ENCODE measurements at regions not wholly inside any gene's neighbourhood (a gene's known extent, or its start where the extent isn't known, plus 50 kb on each side); places are given as distances from the start of the nearest gene placed in this dataset.
A peak's percentile ranks its signal among the peaks of the same experiment; 100 is the strongest.

DNA sequence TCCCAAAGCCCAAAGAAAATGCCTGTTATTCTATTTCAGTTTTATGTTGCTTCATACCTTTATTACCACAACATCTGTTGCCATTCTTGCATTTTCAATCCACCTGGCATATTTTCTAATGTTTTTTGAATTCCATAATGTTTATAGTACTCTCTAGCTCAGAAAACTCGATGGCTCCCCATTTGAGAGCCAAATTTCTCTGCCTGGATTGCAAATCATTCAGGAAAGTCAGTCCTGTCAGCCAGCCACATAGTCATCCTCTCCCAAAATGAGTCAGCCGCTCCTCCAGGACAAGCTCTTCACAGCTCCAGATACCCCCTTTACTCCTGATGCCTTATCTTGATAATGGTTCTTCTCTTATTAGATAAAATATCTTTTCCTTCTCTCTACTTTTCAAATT lies 78.2 kb upstream of the ADCY2 start:
- Histone ChIP-seq H3K27me3 (ENCODE audit: insufficient read depth, low read length) (no peaks in the 10 kb centered on the region), H3K79me2 (ENCODE audit: insufficient read depth, low read length) (no peaks in the 10 kb centered on the region), H3K4me3 (ENCODE audit: insufficient read depth, low read length) (no peak overlapping the region), H3K4me1 (ENCODE audit: insufficient read depth, low read length) (peaks cover 14% of the 10 kb centered on the region), H4K20me1 (ENCODE audit: insufficient read depth, low read length) (no peaks in the 10 kb centered on the region), H3K4me2 (ENCODE audit: insufficient read depth, low read length) (no peak overlapping the region), H2AFZ (ENCODE audit: low read length) (no peak overlapping the region), H3K36me3 (ENCODE audit: insufficient read depth, low read length) (no peaks in the 10 kb centered on the region), H3K9me3 (ENCODE audit: low read depth, low read length) (no peaks in the 10 kb centered on the region), H3K27ac (ENCODE audit: low read depth, low read length) (no peak overlapping the region)
- TF ChIP-seq, protein P1, sequence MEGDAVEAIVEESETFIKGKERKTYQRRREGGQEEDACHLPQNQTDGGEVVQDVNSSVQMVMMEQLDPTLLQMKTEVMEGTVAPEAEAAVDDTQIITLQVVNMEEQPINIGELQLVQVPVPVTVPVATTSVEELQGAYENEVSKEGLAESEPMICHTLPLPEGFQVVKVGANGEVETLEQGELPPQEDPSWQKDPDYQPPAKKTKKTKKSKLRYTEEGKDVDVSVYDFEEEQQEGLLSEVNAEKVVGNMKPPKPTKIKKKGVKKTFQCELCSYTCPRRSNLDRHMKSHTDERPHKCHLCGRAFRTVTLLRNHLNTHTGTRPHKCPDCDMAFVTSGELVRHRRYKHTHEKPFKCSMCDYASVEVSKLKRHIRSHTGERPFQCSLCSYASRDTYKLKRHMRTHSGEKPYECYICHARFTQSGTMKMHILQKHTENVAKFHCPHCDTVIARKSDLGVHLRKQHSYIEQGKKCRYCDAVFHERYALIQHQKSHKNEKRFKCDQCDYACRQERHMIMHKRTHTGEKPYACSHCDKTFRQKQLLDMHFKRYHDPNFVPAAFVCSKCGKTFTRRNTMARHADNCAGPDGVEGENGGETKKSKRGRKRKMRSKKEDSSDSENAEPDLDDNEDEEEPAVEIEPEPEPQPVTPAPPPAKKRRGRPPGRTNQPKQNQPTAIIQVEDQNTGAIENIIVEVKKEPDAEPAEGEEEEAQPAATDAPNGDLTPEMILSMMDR (IDR thresholded peaks at IDR 0.05; ENCODE audit: extremely low read depth, low read depth, low read length) = no peak
- no peak for DNase-seq (ENCODE audit: insufficient read length, low spot score, missing footprints)

DNA sequence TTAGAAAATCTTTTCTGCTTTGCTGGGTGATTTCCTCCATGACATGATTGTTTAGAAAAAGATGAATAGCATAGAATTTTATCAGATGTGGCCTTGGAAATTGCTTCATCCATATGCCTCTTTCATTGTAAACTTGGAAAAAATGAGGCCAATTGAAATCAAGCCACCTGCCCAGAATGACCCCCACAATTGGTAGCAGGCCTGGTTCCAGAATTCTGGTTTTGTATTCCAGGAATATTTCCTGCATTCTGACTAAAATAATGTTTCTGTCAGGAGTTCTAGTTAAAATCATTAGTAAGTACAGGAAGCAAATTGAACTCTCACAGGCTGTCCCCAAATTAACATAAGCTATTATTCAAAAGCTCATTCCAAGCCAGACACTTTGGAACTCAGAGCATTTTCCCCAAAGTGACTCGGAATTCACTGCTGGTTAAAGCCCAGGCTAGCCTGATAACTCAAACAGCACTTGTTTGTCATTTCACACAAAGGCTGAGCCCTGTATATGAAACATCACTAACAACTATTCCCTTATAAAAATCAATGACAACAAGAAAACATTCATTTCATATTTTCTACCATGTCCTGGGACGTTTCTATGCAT lies 75.1 kb upstream of the ADCY2 start:
- no peak overlapping the region for H3K4me2 ChIP-seq (ENCODE audit: insufficient read depth, low read length)
- H3K27me3 ChIP-seq (ENCODE audit: insufficient read depth, low read length) = no peaks in the 10 kb centered on the region
- no peaks in the 10 kb centered on the region for H4K20me1 ChIP-seq (ENCODE audit: insufficient read depth, low read length)
- no peak for DNase-seq (ENCODE audit: insufficient read length, low spot score, missing footprints)
- TF ChIP-seq, protein P1 (IDR thresholded peaks at IDR 0.05; ENCODE audit: extremely low read depth, low read depth, low read length) = no peak
- H3K4me1 ChIP-seq (ENCODE audit: insufficient read depth, low read length) = peaks cover 14% of the 10 kb centered on the region
- H3K27ac ChIP-seq (ENCODE audit: low read depth, low read length) = no peak overlapping the region
- no peaks in the 10 kb centered on the region for H3K79me2 ChIP-seq (ENCODE audit: insufficient read depth, low read length)
- H3K36me3 ChIP-seq (ENCODE audit: insufficient read depth, low read length) = no peaks in the 10 kb centered on the region
- H2AFZ ChIP-seq (ENCODE audit: low read length) = no peak overlapping the region
- no peaks in the 10 kb centered on the region for H3K9me3 ChIP-seq (ENCODE audit: low read depth, low read length)
- H3K4me3 ChIP-seq (ENCODE audit: insufficient read depth, low read length) = no peak overlapping the region

DNA sequence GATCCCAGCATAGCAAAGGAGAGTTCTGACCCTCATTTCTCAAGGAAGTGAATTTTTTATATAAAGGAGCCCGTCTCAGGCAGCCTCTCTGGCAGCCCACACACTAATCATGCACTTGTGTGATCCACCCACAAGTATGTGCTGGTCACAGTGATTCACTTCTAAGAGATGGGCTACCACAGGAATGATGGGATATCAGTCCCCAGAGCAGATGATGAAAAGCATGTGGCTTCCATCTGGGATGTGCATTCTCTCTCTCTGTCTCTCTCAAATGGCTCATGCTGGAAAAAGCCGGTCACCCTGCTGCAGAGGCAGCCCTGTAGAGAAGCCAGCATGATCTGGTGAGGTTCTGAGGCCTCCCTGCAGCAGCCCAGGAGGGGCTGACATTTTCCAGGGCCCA lies 74.2 kb upstream of the ADCY2 start:
- peaks cover 14% of the 10 kb centered on the region for H3K4me1 ChIP-seq (ENCODE audit: insufficient read depth, low read length)
- DNase-seq (ENCODE audit: insufficient read length, low spot score, missing footprints) = peak; percentile 58
- peak overlapping the region; percentile 56 for H3K27ac ChIP-seq (ENCODE audit: low read depth, low read length)
- H3K27me3 ChIP-seq (ENCODE audit: insufficient read depth, low read length) = no peaks in the 10 kb centered on the region
- H3K4me3 ChIP-seq (ENCODE audit: insufficient read depth, low read length) = no peak overlapping the region
- TF ChIP-seq, protein P1 (IDR thresholded peaks at IDR 0.05; ENCODE audit: extremely low read depth, low read depth, low read length) = no peak
- no peaks in the 10 kb centered on the region for H3K36me3 ChIP-seq (ENCODE audit: insufficient read depth, low read length)
- no peaks in the 10 kb centered on the region for H3K79me2 ChIP-seq (ENCODE audit: insufficient read depth, low read length)
- peak overlapping the region; percentile 41 for H3K4me2 ChIP-seq (ENCODE audit: insufficient read depth, low read length)
- no peaks in the 10 kb centered on the region for H4K20me1 ChIP-seq (ENCODE audit: insufficient read depth, low read length)
- no peaks in the 10 kb centered on the region for H3K9me3 ChIP-seq (ENCODE audit: low read depth, low read length)
- no peak overlapping the region for H2AFZ ChIP-seq (ENCODE audit: low read length)

DNA sequence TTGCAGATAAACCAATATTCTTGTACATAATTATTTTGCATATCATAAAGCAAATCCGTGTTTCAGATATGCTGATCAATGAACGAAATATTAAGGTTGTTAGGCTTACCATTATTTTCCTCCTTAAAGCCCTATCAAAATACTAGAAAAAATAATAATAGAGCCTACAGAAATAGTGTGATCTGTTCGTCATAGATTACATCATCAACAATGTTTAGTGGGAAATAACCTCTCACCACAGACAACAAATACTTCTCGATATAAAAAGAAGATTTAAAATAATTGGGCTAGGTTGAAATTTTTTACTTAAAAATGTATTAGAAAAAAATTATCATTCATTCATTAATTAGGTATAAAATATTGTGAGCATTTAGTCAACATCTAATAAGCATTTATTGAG lies 71.0 kb upstream of the ADCY2 start:
- Histone ChIP-seq H3K4me2 (ENCODE audit: insufficient read depth, low read length) (no peak overlapping the region), H3K79me2 (ENCODE audit: insufficient read depth, low read length) (no peaks in the 10 kb centered on the region), H3K36me3 (ENCODE audit: insufficient read depth, low read length) (no peaks in the 10 kb centered on the region), H3K4me1 (ENCODE audit: insufficient read depth, low read length) (peaks cover 14% of the 10 kb centered on the region), H4K20me1 (ENCODE audit: insufficient read depth, low read length) (no peaks in the 10 kb centered on the region), H3K9me3 (ENCODE audit: low read depth, low read length) (no peaks in the 10 kb centered on the region), H2AFZ (ENCODE audit: low read length) (no peak overlapping the region), H3K27ac (ENCODE audit: low read depth, low read length) (no peak overlapping the region), H3K4me3 (ENCODE audit: insufficient read depth, low read length) (no peak overlapping the region), H3K27me3 (ENCODE audit: insufficient read depth, low read length) (no peaks in the 10 kb centered on the region)
- DNase-seq (ENCODE audit: insufficient read length, low spot score, missing footprints) = no peak
- TF ChIP-seq, protein P1 (IDR thresholded peaks at IDR 0.05; ENCODE audit: extremely low read depth, low read depth, low read length) = no peak
